GM12878 (cell line): ENCODE measurements at regions not wholly inside any gene's neighbourhood (a gene's known extent, or its start where the extent isn't known, plus 50 kb on each side); places are given as distances from the start of the nearest gene placed in this dataset.

Source experiments
- ATAC-seq: fragments of 200-7000 bp; cut with Tn5 transposase; 3 replicates; pipeline ENCODE4 v1.9.1; 2020; ENCODE audit warnings: mild to moderate bottlenecking, moderate library complexity
- BruUV-seq: library from RNA; stranded (reverse); fragments of 400-500 nt; replicated peaks from 2 replicates; lab custom pipeline; 2021; lab: Mats Ljungman, UMichigan
- CTCF ChIA-PET: fragments of 300-600 bp; sonication (Branson Sonifier 250); formaldehyde crosslinking; extraction: SDS; loops from one replicate; lab custom pipeline; 2021; ENCODE audit warnings: inconsistent platforms; lab: Yijun Ruan, JAX
- POLR2A ChIA-PET: fragments of 350-600 bp; formaldehyde crosslinking; extraction: SDS; loops from one replicate; lab custom pipeline; 2021; ENCODE audit warnings: inconsistent platforms; lab: Charles Lee
- RAD21 ChIA-PET: fragments of 300-600 bp; sonication (Branson Sonifier 250); formaldehyde crosslinking; loops from one replicate; lab custom pipeline; 2023; ENCODE audit warnings: antibody characterized with exemption; ENCODE audit not compliant: unreplicated experiment; lab: Charles Lee
- SMC1A ChIA-PET: fragments of 300-600 bp; sonication (Branson Sonifier 250); formaldehyde crosslinking; loops from one replicate; lab custom pipeline; 2023; ENCODE audit not compliant: unreplicated experiment, uncharacterized antibody; lab: Charles Lee
- DNase-seq: peaks from one replicate; pipeline ENCODE4 v3.0.0-alpha.2; 2011; ENCODE audit warnings: low read depth, low spot score
- FAIRE-seq: peaks from 3 replicates; lab custom pipeline; 2011; peaks lifted over from hg19 to GRCh38; lab: Jason Lieb, UNC
- H2AFZ ChIP-seq: 2 replicates; pipeline ENCODE4 v1.6.0; 2011; ENCODE audit warnings: low read depth, low read length, control low read depth; ENCODE audit not compliant: control insufficient read depth
- H3K27ac ChIP-seq: 2 replicates; pipeline ENCODE4 v1.5.1; 2011; ENCODE audit warnings: control low read depth; ENCODE audit not compliant: control insufficient read depth, insufficient read depth
- H3K27me3 ChIP-seq, 2 experiments: replicated peaks in 1 of 2; 2 replicates each; pipeline versions ENCODE4 v1.6.0 to v1.6.1; 2011; ENCODE audit warnings: low read length in 1 of 2; ENCODE audit not compliant: control insufficient read depth in 2 of 2, insufficient read depth in 2 of 2
- H3K36me3 ChIP-seq, 2 experiments: 2 replicates each; pipeline ENCODE4 v1.5.1; 2011; ENCODE audit warnings: low read length in 1 of 2; ENCODE audit not compliant: control insufficient read depth in 2 of 2, insufficient read depth in 2 of 2
- H3K4me1 ChIP-seq: 2 replicates; pipeline ENCODE4 v1.6.1; 2011; ENCODE audit warnings: mild to moderate bottlenecking, low read length, moderate library complexity, mixed read lengths; ENCODE audit not compliant: control insufficient read depth, insufficient read depth
- H3K4me2 ChIP-seq: 2 replicates; pipeline ENCODE4 v1.6.0; 2011; ENCODE audit warnings: control low read depth; ENCODE audit not compliant: control insufficient read depth, insufficient read depth
- H3K4me3 ChIP-seq: fragments of 200-600 bp; sonication (generic); 2 replicates; pipeline ENCODE4 v1.5.1; 2016
- H3K79me2 ChIP-seq: 2 replicates; pipeline ENCODE4 v1.6.0; 2011; ENCODE audit warnings: low read length; ENCODE audit not compliant: control insufficient read depth, insufficient read depth
- H3K9ac ChIP-seq: 2 replicates; pipeline ENCODE4 v1.8.0; 2011; ENCODE audit warnings: low read length, control low read depth, mixed read lengths; ENCODE audit not compliant: control insufficient read depth, insufficient read depth
- H3K9me3 ChIP-seq: replicated peaks from 3 replicates; pipeline ENCODE4 v1.5.1; 2011; ENCODE audit warnings: mild to moderate bottlenecking, low read length; ENCODE audit not compliant: control insufficient read depth, insufficient read depth
- H4K20me1 ChIP-seq: 2 replicates; pipeline ENCODE4 v1.6.0; 2011; ENCODE audit not compliant: control insufficient read depth, insufficient read depth
- ATF7 ChIP-seq: fragments of 450-650 bp; IDR thresholded peaks from 2 replicates; pipeline ENCODE4 v1.6.1; 2016; ENCODE audit warnings: low read depth, mild to moderate bottlenecking
- BHLHE40 ChIP-seq, 2 experiments: fragments of 450-650 bp in 1 of 2; IDR thresholded peaks; 2 replicates each; pipeline ENCODE4 v1.6.1; 2011 to 2017; ENCODE audit warnings: low read depth in 2 of 2, borderline replicate concordance in 1 of 2, improper control_type of control experiment in 1 of 2, low read length in 1 of 2, mild to moderate bottlenecking in 1 of 2
- CBX3 ChIP-seq: fragments of 200-600 bp; sonication (generic); IDR thresholded peaks from 2 replicates; pipeline ENCODE4 v1.6.1; 2016; ENCODE audit warnings: low read depth, borderline replicate concordance
- EGR1 ChIP-seq, 2 experiments: IDR thresholded peaks; 1 replicate in 1 of 2; 2 replicates in 1 of 2; pipeline ENCODE4 v1.6.1; 2011 to 2012; ENCODE audit warnings: low read depth in 2 of 2, low read length in 2 of 2, borderline replicate concordance in 1 of 2, mild to moderate bottlenecking in 1 of 2, moderate library complexity in 1 of 2
- LARP7 ChIP-seq: fragments of 450-650 bp; IDR thresholded peaks from 2 replicates; pipeline ENCODE4 v1.6.1; 2017; ENCODE audit warnings: mild to moderate bottlenecking
- NFIC ChIP-seq: IDR thresholded peaks from 2 replicates; pipeline ENCODE4 v1.6.1; 2012; ENCODE audit warnings: low read depth, mild to moderate bottlenecking, inconsistent platforms, low read length, moderate library complexity
- NR2F1 ChIP-seq: fragments of 450-650 bp; conservative IDR thresholded peaks from 2 replicates; pipeline ENCODE4 v1.6.1; 2017; ENCODE audit warnings: mild to moderate bottlenecking
- POLR2AphosphoS5 ChIP-seq: IDR thresholded peaks from 2 replicates; pipeline ENCODE4 v1.6.1; 2011; ENCODE audit warnings: mild to moderate bottlenecking, low read length, inconsistent platforms
- RAD21 ChIP-seq: IDR thresholded peaks from 2 replicates; pipeline ENCODE4 v1.6.1; 2011; ENCODE audit warnings: mild to moderate bottlenecking, low read depth, low read length, moderate library complexity; ENCODE audit not compliant: insufficient read depth
- RB1 ChIP-seq: fragments of 450-650 bp; formaldehyde crosslinking; IDR thresholded peaks from 2 replicates; pipeline ENCODE4 v1.6.1; 2017; ENCODE audit warnings: mild to moderate bottlenecking, borderline replicate concordance
- RELA ChIP-seq: fragments of 450-650 bp; IDR thresholded peaks from 2 replicates; pipeline ENCODE4 v1.8.0; 2014; ENCODE audit warnings: borderline replicate concordance; ENCODE audit not compliant: partially characterized antibody
- SMAD5 ChIP-seq: IDR thresholded peaks from 2 replicates; pipeline ENCODE4 v1.6.1; 2016; ENCODE audit warnings: antibody characterized with exemption, low read depth
- SUZ12 ChIP-seq: fragments of 200-600 bp; sonication (generic); IDR thresholded peaks from one replicate; pipeline ENCODE4 v1.6.1; 2018; ENCODE audit warnings: antibody characterized with exemption, mild to moderate bottlenecking; ENCODE audit not compliant: unreplicated experiment
- TBL1XR1 ChIP-seq: IDR thresholded peaks from 2 replicates; pipeline ENCODE4 v1.6.1; 2012; ENCODE audit warnings: low read depth, low read length, improper control_type of control experiment
- ZBTB4 ChIP-seq: fragments of 450-650 bp; formaldehyde crosslinking; IDR thresholded peaks from 2 replicates; pipeline ENCODE4 v1.4.0; 2022; ENCODE audit warnings: mild to moderate bottlenecking, moderate library complexity
- ZNF687 ChIP-seq: fragments of 450-650 bp; IDR thresholded peaks from 2 replicates; pipeline ENCODE4 v1.6.1; 2017; ENCODE audit warnings: mild to moderate bottlenecking, moderate library complexity
- WGBS: methylation state at CpG from one replicate; pipeline ENCODE4 v1.1.6; 2016; ENCODE audit warnings: low lambda C conversion rate; ENCODE audit not compliant: insufficient replicate concordance, insufficient coverage; ENCODE audit errors: missing lambda C conversion rate; 5-methylcytosine and 5-hydroxymethylcytosine counted together
- in situ Hi-C: fragments of 300-500 bp; cut with MboI; formaldehyde crosslinking; loops from 9 replicates; pipeline ENCODE4 v1.14.3; 2018; ENCODE audit warnings: mixed read lengths
- intact Hi-C: fragments of 100-400 bp; cut with micrococcal nuclease; formaldehyde crosslinking; loops from one replicate; pipeline ENCODE4 v1.14.2; 2022; ENCODE audit not compliant: unreplicated experiment

GRCh38 chrX:65921363-65921762 is 118.5 kb downstream of the VSIG4 start:
- DNase-seq: no peak
- Histone ChIP-seq H3K79me2 (no peaks in the 10 kb centered on the region), H3K9me3 (peaks cover 3% of the 10 kb centered on the region; the same call in 2 of the 3 replicates), H3K9ac (no peak overlapping the region), H3K27me3 (no peaks in the 10 kb centered on the region), H3K4me2 (no peak overlapping the region), H3K4me1 (no peaks in the 10 kb centered on the region; the same call in 1 of the 2 replicates), H4K20me1 (no peaks in the 10 kb centered on the region), H3K36me3 (no peaks in the 10 kb centered on the region), H3K27ac (no peak overlapping the region), H2AFZ (no peak overlapping the region), H3K4me3 (no peak overlapping the region)
- intact Hi-C loops: no loop called here
- FAIRE-seq: no peak
- no TSS peak for BruUV-seq
- SMC1A ChIA-PET: no interaction called here
- in situ Hi-C loops: no loop called here
- POLR2A ChIA-PET: no interaction called here
- ATAC-seq: no peak
- CTCF ChIA-PET: no interaction called here
- WGBS: 42% methylated on average over 2 of the region's 2 CpGs
- RAD21 ChIA-PET: no interaction called here
- no peak for TF ChIP-seq RELA
- TF ChIP-seq ZBTB4 (CRISPR knock-in tag): no peak
- TF ChIP-seq TBL1XR1: no peak
- TF ChIP-seq SMAD5: no peak
- TF ChIP-seq EGR1 (IDR thresholded peaks at IDR 0.05; ENCODE audit: borderline replicate concordance in 1 of 2, low read depth in 2 of 2, low read length in 2 of 2): no peak
- no peak for TF ChIP-seq CBX3
- TF ChIP-seq RAD21: no peak
- TF ChIP-seq NFIC: no peak
- no peak for TF ChIP-seq ZNF687
- no peak for TF ChIP-seq NR2F1
- TF ChIP-seq POLR2AphosphoS5: no peak
- no peak for TF ChIP-seq LARP7
- no peak for TF ChIP-seq SUZ12
- TF ChIP-seq BHLHE40 (IDR thresholded peaks at IDR 0.05; ENCODE audit: borderline replicate concordance in 1 of 2, low read depth in 2 of 2, low read length in 1 of 2): no peak
- no peak for TF ChIP-seq ATF7
- TF ChIP-seq RB1: no peak
